ENCODE measurements at regions not wholly inside any gene's neighbourhood (a gene's known extent, or its start where the extent isn't known, plus 50 kb on each side); places are given as distances from the start of the nearest gene placed in this dataset.
"Not testable (repeated sequence)": the region's sequence is repeated elsewhere in the genome, so short reads cannot be mapped to it uniquely, and the experiment has no call there.

DNA sequence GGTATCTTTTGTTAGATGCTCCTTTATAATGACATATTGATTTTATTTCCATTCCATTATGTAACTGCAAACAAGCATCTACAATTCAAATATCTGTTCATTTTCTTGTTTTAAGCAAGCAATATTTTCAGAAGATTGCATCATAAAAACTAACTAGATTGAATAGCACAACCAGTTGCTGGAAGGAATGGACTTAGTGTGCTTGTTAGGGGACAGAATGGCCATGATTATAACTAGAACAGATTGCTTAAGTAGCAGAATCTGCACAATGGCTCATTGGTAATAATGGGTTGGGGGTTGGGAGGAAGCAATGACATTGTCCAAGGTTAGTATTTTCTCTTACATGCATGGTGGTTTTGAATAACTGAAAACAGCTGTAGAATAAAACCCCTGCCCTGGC lies 939.5 kb downstream of the SLC16A7 start:
- DNase-seq (ENCODE audit: low spot score in 2 of 2) = no peak
- Histone ChIP-seq H3K27ac (no peak overlapping the region), H3K9me3 (no peaks in the 10 kb centered on the region), H3K4me3 (no peak overlapping the region), H3K4me1 (no peaks in the 10 kb centered on the region), H3K27me3 (no peaks in the 10 kb centered on the region), H3K36me3 (no peaks in the 10 kb centered on the region)
- intact Hi-C loops (cut with DNase I) = no loop called here
- no peak for TF ChIP-seq CTCF (IDR thresholded peaks at IDR 0.05)

DNA sequence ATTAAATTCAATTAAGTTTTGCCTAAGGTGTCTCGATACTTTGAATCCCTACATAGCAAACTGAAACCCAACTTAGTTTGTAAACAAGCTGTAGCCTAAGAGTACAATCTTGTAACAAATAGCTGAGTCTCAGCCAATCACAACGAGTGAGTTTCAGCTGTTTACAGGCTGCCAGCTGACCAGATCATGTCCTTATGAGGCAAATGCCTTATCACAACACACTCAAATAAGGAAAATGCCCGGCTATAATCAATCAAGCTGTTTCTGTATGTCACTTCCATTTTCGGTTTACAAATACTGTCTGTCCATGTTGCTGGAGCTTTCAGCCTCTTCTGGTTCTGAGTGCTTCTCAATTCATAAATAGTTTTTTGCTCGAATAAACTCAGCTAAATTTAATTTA lies 943.8 kb downstream of the SLC16A7 start:
- no peak for TF ChIP-seq CTCF (IDR thresholded peaks at IDR 0.05)
- H3K27me3 ChIP-seq = no peaks in the 10 kb centered on the region
- no peaks in the 10 kb centered on the region for H3K9me3 ChIP-seq
- no peaks in the 10 kb centered on the region for H3K4me1 ChIP-seq
- H3K36me3 ChIP-seq = no peaks in the 10 kb centered on the region
- H3K4me3 ChIP-seq = no peak overlapping the region
- intact Hi-C loops (cut with DNase I) = no loop called here
- DNase-seq (ENCODE audit: low spot score in 2 of 2) = no peak
- H3K27ac ChIP-seq = no peak overlapping the region

DNA sequence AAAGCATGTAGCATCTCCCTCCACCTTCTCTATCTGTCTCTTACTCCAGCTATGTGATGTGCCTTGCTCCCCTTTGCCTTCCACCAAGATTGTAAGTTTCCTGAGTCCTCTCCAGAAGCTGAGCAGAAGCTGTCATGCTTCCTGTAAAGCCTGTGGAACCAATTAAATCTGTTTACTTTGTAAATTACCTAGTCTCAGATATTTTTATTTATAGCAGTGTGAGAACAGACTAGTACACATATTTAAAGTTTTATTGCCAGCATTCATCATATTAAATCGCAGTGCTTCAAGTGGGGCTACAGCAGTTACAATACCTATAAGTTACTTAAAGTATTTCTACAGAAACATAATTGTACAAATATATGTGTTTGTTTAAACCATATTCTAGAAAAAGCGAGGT lies 973.1 kb downstream of the SLC16A7 start:
- no peak overlapping the region for H3K27ac ChIP-seq
- no peaks in the 10 kb centered on the region for H3K27me3 ChIP-seq
- no peak overlapping the region for H3K4me3 ChIP-seq
- H3K4me1 ChIP-seq = no peaks in the 10 kb centered on the region
- no peak for TF ChIP-seq CTCF (IDR thresholded peaks at IDR 0.05)
- no peaks in the 10 kb centered on the region for H3K36me3 ChIP-seq
- H3K9me3 ChIP-seq = no peaks in the 10 kb centered on the region
- intact Hi-C loops (cut with DNase I) = no loop called here
- no peak for DNase-seq (ENCODE audit: low spot score in 2 of 2)

- TF ChIP-seq CTCF (IDR thresholded peaks at IDR 0.05) = no peak
- Histone ChIP-seq H3K27ac (no peak overlapping the region), H3K4me3 (no peak overlapping the region), H3K27me3 (no peaks in the 10 kb centered on the region), H3K9me3 (no peaks in the 10 kb centered on the region), H3K36me3 (no peaks in the 10 kb centered on the region), H3K4me1 (no peaks in the 10 kb centered on the region)
- intact Hi-C loops (cut with DNase I) = loop anchor here (2.0 kb wide), 1 partner anchor 51 kb away; no protein-coding TSS in a partner anchor
- DNase-seq (ENCODE audit: low spot score in 2 of 2) = no peak
Observed at GRCh38 chr12:60577607-60578006, 981.8 kb downstream of the SLC16A7 start.

GRCh38 chr12:60587664-60588063 lies 991.8 kb downstream of the SLC16A7 start:
- H3K4me3 ChIP-seq; intact Hi-C loops (cut with DNase I); H3K27ac ChIP-seq; DNase-seq (ENCODE audit: low spot score in 2 of 2); H3K4me1 ChIP-seq; H3K27me3 ChIP-seq; H3K36me3 ChIP-seq; H3K9me3 ChIP-seq: not testable (repeated sequence)

DNA sequence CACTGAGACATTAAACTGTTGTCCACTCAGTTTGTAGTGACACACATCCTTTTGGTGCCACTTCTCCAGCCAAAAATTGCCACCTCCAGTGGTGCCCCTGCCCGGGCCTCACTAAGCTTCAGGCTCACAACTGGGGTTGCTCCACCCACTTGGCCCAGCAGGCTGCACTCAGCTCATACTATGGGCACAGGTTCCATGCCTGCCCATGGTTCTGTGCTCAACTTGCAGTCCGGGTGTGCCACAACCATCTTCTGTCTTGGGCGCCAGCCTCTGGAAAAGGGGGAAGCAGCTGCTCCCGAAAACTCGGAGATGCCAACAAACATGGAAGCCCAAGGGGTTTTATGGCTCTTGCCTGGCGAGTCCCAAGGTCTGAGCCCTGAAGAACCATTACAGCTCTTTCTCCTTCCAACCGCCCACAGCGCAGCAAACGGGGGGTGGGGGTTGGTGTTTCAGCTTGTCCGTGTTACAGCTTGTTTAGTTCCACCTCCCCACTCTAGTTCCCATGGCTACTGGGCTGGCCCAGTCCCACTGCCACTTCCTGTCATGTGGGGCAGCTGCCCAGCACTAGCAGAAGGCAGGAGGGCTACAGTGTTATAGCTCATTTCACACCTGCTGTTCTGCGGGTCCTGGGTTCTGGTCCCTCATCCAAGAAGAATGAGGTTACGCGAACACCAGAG lies 998.3 kb downstream of the SLC16A7 start:
- DNase-seq (ENCODE audit: low spot score in 2 of 2) = no peak
- Histone ChIP-seq H3K27me3 (no peaks in the 10 kb centered on the region), H3K4me3 (no peak overlapping the region), H3K4me1 (no peaks in the 10 kb centered on the region), H3K36me3 (no peaks in the 10 kb centered on the region), H3K27ac (no peak overlapping the region), H3K9me3 (no peaks in the 10 kb centered on the region)
- intact Hi-C loops (cut with DNase I) = no loop called here
- no peak for TF ChIP-seq CTCF (IDR thresholded peaks at IDR 0.05)

Data from ascending aorta (tissue), 2 donors.